IgD-negative memory B cell (primary cell): ENCODE measurements at regions not wholly inside any gene's neighbourhood (a gene's known extent, or its start where the extent isn't known, plus 50 kb on each side); places are given as distances from the start of the nearest gene placed in this dataset.
A peak's percentile ranks its signal among the peaks of the same experiment; 100 is the strongest.

Experiments
- H3K27ac Mint-ChIP-seq, 3 donors: one replicate each; pipeline ENCODE4 v1.8.0; 2020 to 2022; ENCODE audit warnings: mild to moderate bottlenecking in 3 of 3, mixed read lengths in 3 of 3, moderate library complexity in 1 of 3
- H3K27me3 Mint-ChIP-seq: one replicate; pipeline ENCODE4 v1.8.0; 2021; ENCODE audit warnings: mixed read lengths
- H3K36me3 Mint-ChIP-seq: one replicate; pipeline ENCODE4 v1.8.0; 2020; ENCODE audit warnings: mild to moderate bottlenecking, mixed read lengths
- H3K4me1 Mint-ChIP-seq, 3 donors: one replicate each; pipeline ENCODE4 v1.8.0; 2020 to 2022; ENCODE audit warnings: mixed read lengths in 3 of 3, mild to moderate bottlenecking in 1 of 3
- H3K4me3 Mint-ChIP-seq, 4 donors: one replicate each; pipeline ENCODE4 v1.8.0; 2020 to 2022; ENCODE audit warnings: mild to moderate bottlenecking in 4 of 4, mixed read lengths in 4 of 4, moderate library complexity in 3 of 4
- H3K9me3 Mint-ChIP-seq, 3 donors: one replicate each; pipeline ENCODE4 v1.8.0; 2020 to 2021; ENCODE audit warnings: mixed read lengths in 3 of 3, mild to moderate bottlenecking in 1 of 3

- Mint-ChIP-seq H3K27me3 (peaks cover 5% of the 10 kb centered on the region), H3K36me3 (no peaks in the 10 kb centered on the region), H3K9me3 (no peaks in the 10 kb centered on the region), H3K4me1 (peaks cover 5 to 8% (median 7%) of the 10 kb centered on the region in 3 donors), H3K27ac (no peak overlapping the region), H3K4me3 (no peak overlapping the region)
These were observed 84.2 kb upstream of the TNC start for GRCh38 chr9:115202181-115202580.

- Mint-ChIP-seq H3K4me3 (no peak overlapping the region), H3K27ac (no peak overlapping the region), H3K27me3 (peaks cover 5% of the 10 kb centered on the region), H3K4me1 (peaks cover 9 to 15% (median 14%) of the 10 kb centered on the region in 3 donors), H3K9me3 (no peaks in the 10 kb centered on the region), H3K36me3 (no peaks in the 10 kb centered on the region)
These were observed 85.2 kb upstream of the TNC start for GRCh38 chr9:115202960-115203751.

DNA sequence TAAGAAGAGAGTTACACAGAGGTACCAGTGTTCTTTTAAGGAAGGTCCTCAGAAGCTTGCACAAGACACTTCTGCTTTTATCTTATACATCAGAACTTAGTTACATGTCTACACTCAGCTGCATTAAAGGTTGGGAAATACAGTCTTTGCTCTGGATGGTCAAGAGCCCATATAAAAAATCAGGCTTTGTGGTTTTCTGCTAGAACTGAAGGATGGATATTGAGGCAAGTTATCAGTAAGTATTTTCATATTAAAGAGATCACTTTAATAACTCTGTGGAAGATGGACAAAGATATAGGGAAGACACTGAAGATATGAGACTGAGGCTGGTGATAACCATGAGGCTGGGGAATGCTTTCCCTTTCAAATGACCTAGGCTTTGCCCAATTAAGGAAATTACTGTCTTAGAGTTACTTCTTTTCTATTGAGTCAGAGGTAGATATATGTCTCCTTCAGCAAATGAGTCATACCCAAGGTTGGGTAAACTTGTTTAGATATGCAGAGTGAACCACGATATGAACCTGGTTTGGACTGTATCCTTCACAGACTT lies 87.0 kb upstream of the TNC start:
- Mint-ChIP-seq H3K36me3 (no peaks in the 10 kb centered on the region), H3K4me1 (peaks cover 14 to 16% (median 15%) of the 10 kb centered on the region in 3 donors), H3K9me3 (no peaks in the 10 kb centered on the region), H3K27me3 (peaks cover 2% of the 10 kb centered on the region), H3K27ac (no peak overlapping the region), H3K4me3 (no peak overlapping the region)

DNA sequence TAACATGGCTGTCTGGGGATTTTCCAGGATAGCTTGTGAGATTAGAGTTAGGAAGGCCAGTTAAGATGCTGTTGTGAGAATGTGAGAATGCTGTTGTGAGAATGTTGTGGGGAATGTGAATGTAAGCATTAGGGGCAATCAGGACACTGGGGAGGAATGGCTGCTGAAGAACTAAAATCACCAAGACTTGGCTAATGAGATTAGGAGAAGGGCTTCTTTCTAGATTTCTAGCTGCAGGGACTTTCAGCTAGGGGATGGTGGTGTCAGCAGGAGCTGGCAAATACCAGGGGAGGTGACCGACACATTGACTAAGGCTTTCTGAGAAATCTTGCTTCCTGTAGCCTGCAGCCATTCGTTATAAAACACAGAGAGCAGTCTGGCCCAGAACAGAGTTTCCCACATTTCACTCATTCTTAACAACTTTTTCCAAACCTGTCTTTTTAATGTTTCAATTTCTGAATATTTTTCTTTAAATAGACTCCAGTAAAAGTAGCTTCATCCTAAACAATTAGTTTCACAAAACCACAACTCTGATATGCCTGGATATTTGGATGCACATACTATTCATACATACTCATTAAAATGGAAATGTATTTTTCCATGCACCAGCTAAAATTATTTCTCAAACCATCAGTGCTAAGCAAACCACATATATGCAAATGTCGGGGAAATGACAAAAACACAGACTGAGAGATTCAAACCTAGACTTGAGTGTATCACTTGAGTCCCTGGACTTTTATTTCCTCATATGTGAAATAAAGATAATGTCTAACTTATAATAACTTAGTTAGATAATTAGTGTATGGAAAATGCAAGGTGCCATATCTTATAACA lies 89.3 kb upstream of the TNC start:
- Mint-ChIP-seq H3K9me3 (no peaks in the 10 kb centered on the region), H3K4me3 (no peak overlapping the region), H3K27me3 (peaks cover 2% of the 10 kb centered on the region), H3K27ac (no peak overlapping the region), H3K36me3 (no peaks in the 10 kb centered on the region), H3K4me1 (peaks cover 23 to 26% (median 26%) of the 10 kb centered on the region in 3 donors)

DNA sequence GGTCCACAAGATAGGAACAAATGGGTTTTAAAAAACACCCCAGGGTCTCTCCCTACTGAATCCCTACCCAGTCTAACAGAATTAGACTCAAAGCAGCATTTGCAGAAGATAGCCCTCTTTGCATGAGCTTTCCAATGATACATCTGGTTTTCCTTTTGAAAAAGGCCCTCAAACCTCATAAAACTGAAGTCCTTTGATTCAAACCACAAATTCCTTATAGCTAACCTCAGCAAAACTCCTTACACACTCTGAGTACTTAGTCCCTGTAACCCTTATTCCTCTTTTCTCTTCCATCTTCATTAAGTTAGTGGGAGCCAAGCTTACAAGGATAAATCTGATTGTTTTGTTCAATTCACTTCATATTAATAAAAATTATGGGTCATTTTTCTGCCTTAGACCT lies 90.5 kb upstream of the TNC start:
- Mint-ChIP-seq H3K4me3 (no peak overlapping the region), H3K27me3 (peaks cover 2% of the 10 kb centered on the region), H3K27ac (no peak overlapping the region), H3K4me1 (peaks cover 33 to 39% (median 39%) of the 10 kb centered on the region in 3 donors), H3K36me3 (no peaks in the 10 kb centered on the region), H3K9me3 (no peaks in the 10 kb centered on the region)

- H3K36me3 Mint-ChIP-seq: no peaks in the 10 kb centered on the region
- no peaks in the 10 kb centered on the region for H3K9me3 Mint-ChIP-seq
- no peak overlapping the region for H3K27ac Mint-ChIP-seq
- peaks cover 2% of the 10 kb centered on the region for H3K27me3 Mint-ChIP-seq
- H3K4me1 Mint-ChIP-seq: peaks cover 35 to 40% (median 39%) of the 10 kb centered on the region in 3 donors
- no peak overlapping the region for H3K4me3 Mint-ChIP-seq
These were observed 91.8 kb upstream of the TNC start for GRCh38 chr9:115209601-115210306.

- Mint-ChIP-seq H3K9me3 (no peaks in the 10 kb centered on the region), H3K27me3 (peaks cover 2% of the 10 kb centered on the region), H3K27ac (no peak overlapping the region), H3K36me3 (no peaks in the 10 kb centered on the region), H3K4me1 (peaks cover 32 to 40% (median 37%) of the 10 kb centered on the region in 3 donors), H3K4me3 (no peak overlapping the region)
These were observed 92.7 kb upstream of the TNC start for GRCh38 chr9:115210699-115211098.

GRCh38 chr9:115211413-115212124 lies 93.6 kb upstream of the TNC start:
- Mint-ChIP-seq H3K36me3 (no peaks in the 10 kb centered on the region), H3K4me1 (peaks cover 34 to 44% (median 40%) of the 10 kb centered on the region in 3 donors), H3K27ac (no peak overlapping the region), H3K4me3 (peak overlapping the region in 3 of 4 donors; percentile 59 to 76 (median 63)), H3K9me3 (no peaks in the 10 kb centered on the region), H3K27me3 (peaks cover 1% of the 10 kb centered on the region)

DNA sequence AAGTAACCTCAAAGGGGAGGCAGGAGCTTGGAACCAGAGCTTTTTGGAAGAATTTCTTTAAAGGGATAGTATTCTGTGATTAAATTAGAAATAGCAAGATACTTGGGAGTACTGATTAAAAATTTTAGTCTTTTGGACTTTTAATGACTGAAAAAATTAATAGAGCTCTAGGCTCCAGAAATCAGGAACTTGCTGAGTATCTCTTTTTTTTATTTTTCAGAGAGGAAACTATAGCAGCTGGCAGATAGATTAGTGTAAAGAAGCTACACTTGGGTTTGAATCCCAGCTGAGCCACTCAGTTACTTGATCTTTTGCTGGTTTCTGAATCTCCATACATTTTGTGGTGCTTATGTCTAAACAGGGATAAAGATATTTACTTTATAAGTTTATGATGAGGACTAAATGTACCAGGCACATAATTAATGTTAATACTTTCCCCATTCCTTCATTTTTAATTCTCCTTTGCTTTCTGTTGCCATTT lies 94.2 kb upstream of the TNC start:
- Mint-ChIP-seq H3K9me3 (no peaks in the 10 kb centered on the region), H3K36me3 (no peaks in the 10 kb centered on the region), H3K27me3 (peaks cover 1% of the 10 kb centered on the region), H3K4me1 (peaks cover 36 to 45% (median 41%) of the 10 kb centered on the region in 3 donors), H3K27ac (no peak overlapping the region), H3K4me3 (peak overlapping the region; percentile 27 to 80 (median 54))

DNA sequence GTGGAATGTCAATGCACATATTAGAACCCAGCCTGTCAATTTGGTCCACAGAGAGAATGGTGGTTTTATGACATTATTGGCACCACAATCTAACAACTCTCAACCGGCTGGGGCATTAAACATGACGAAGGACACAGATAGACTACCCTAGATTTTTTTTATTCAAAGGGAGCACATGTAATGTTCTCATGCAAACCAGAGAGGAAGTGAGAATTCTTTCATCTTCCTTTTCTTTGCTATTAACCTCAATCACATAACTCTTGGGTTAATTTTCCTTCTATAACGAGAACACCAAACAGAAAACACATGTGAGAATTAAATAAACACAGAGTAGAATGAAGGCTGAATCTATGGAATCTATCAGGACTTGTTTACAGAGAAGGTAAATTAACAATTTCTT lies 94.9 kb upstream of the TNC start:
- Mint-ChIP-seq H3K27ac (peak overlapping the region in 2 of 3 donors; percentile 36 to 64), H3K27me3 (peaks cover 1% of the 10 kb centered on the region), H3K36me3 (no peaks in the 10 kb centered on the region), H3K4me1 (peaks cover 37 to 42% (median 37%) of the 10 kb centered on the region in 3 donors), H3K9me3 (no peaks in the 10 kb centered on the region), H3K4me3 (peak overlapping the region in 3 of 4 donors; percentile 32 to 80 (median 75))

- peak overlapping the region in 1 of 3 donors; percentile 26 for H3K27ac Mint-ChIP-seq
- peaks cover 34 to 42% (median 35%) of the 10 kb centered on the region in 3 donors for H3K4me1 Mint-ChIP-seq
- H3K27me3 Mint-ChIP-seq: peaks cover 1% of the 10 kb centered on the region
- H3K36me3 Mint-ChIP-seq: no peaks in the 10 kb centered on the region
- no peak overlapping the region for H3K4me3 Mint-ChIP-seq
- H3K9me3 Mint-ChIP-seq: no peaks in the 10 kb centered on the region
These were observed 95.9 kb upstream of the TNC start for GRCh38 chr9:115213818-115214334.

- Mint-ChIP-seq H3K27me3 (peaks cover 1% of the 10 kb centered on the region), H3K4me1 (peaks cover 25 to 28% (median 27%) of the 10 kb centered on the region in 3 donors), H3K4me3 (peak overlapping the region in 2 of 4 donors; percentile 25 to 61), H3K27ac (no peak overlapping the region), H3K36me3 (no peaks in the 10 kb centered on the region), H3K9me3 (no peaks in the 10 kb centered on the region)
These were observed 98.9 kb upstream of the TNC start for GRCh38 chr9:115216873-115217272.

GRCh38 chr9:115220319-115221005 lies 102.5 kb upstream of the TNC start:
- H3K4me3 Mint-ChIP-seq: peak overlapping the region in 1 of 4 donors; percentile 2
- no peaks in the 10 kb centered on the region for H3K9me3 Mint-ChIP-seq
- no peak overlapping the region for H3K27ac Mint-ChIP-seq
- H3K27me3 Mint-ChIP-seq: peaks cover 4% of the 10 kb centered on the region
- no peaks in the 10 kb centered on the region for H3K36me3 Mint-ChIP-seq
- H3K4me1 Mint-ChIP-seq: peaks cover 10 to 18% (median 11%) of the 10 kb centered on the region in 3 donors
